HCT116 (cell line): ENCODE measurements at regions not wholly inside any gene's neighbourhood (a gene's known extent, or its start where the extent isn't known, plus 50 kb on each side); places are given as distances from the start of the nearest gene placed in this dataset.

Source experiments
- CEBPB ChIP-seq: IDR thresholded peaks from 2 replicates; pipeline ENCODE4 v1.6.1; 2012; ENCODE audit warnings: low read depth
- CTCF ChIP-seq, 3 experiments: fragments of 200-600 bp in 1 of 3; sonication (generic) in 1 of 3; IDR thresholded peaks in 2 of 3; conservative IDR thresholded peaks in 1 of 3; 2 replicates each; pipeline ENCODE4 v1.5.1; 2012 to 2017; ENCODE audit warnings: low read depth in 2 of 3, low read length in 2 of 3, antibody characterized with exemption in 1 of 3, borderline replicate concordance in 1 of 3, control low read depth in 1 of 3, mild to moderate bottlenecking in 1 of 3, mixed read lengths in 1 of 3, mixed run types in 1 of 3, moderate library complexity in 1 of 3; ENCODE audit not compliant: insufficient read depth in 1 of 3
- EZH2 ChIP-seq: fragments of 200-600 bp; sonication (generic); IDR thresholded peaks from 2 replicates; pipeline ENCODE4 v1.6.1; 2017; ENCODE audit warnings: antibody characterized with exemption, mixed run types
- EZH2phosphoT487 ChIP-seq: fragments of 200-600 bp; IDR thresholded peaks from 2 replicates; pipeline ENCODE4 v1.6.1; 2018; ENCODE audit warnings: antibody characterized with exemption, borderline replicate concordance
- POLR2A ChIP-seq: IDR thresholded peaks from 2 replicates; pipeline ENCODE4 v1.7.0; 2011; ENCODE audit warnings: borderline replicate concordance; ENCODE audit not compliant: insufficient read depth, insufficient read length; ENCODE audit errors: extremely low read depth
- POLR2AphosphoS5 ChIP-seq: IDR thresholded peaks from 2 replicates; pipeline ENCODE4 v1.6.1; 2011; ENCODE audit warnings: mild to moderate bottlenecking, low read depth, low read length, moderate library complexity
- RAD21 ChIP-seq: IDR thresholded peaks from 2 replicates; pipeline ENCODE4 v1.6.1; 2012; ENCODE audit warnings: low read depth, mild to moderate bottlenecking
- SP1 ChIP-seq: IDR thresholded peaks from 2 replicates; pipeline ENCODE4 v1.6.1; 2012; ENCODE audit warnings: low read depth
- SRF ChIP-seq: IDR thresholded peaks from 2 replicates; pipeline ENCODE4 v1.6.1; 2012; ENCODE audit warnings: low read depth
- ZNF274 ChIP-seq: fragments of 200-500 bp; sonication (Bioruptor generic); IDR thresholded peaks from 2 replicates; pipeline ENCODE4 v1.6.1; 2014; ENCODE audit warnings: mild to moderate bottlenecking, low read depth, low read length, inconsistent platforms
- TF ChIP-seq, protein P1 (sequence below): IDR thresholded peaks from 2 replicates; pipeline ENCODE4 v1.6.1; 2011; ENCODE audit warnings: mild to moderate bottlenecking, low read length, moderate library complexity; ENCODE audit not compliant: insufficient replicate concordance; ENCODE audit errors: extremely low read depth

- TF ChIP-seq CTCF (IDR thresholded peaks at IDR 0.05 in 2 of 3, conservative IDR thresholded peaks at IDR 0.05 in 1 of 3; ENCODE audit: borderline replicate concordance in 1 of 3, insufficient read depth in 1 of 3, low read depth in 2 of 3, low read length in 2 of 3) (no peak), SRF (no peak), ZNF274 (no peak), CEBPB (no peak), RAD21 (no peak), POLR2A (no peak), EZH2 (no peak), EZH2phosphoT487 (no peak), POLR2AphosphoS5 (no peak), SP1 (no peak)
- TF ChIP-seq, protein P1, sequence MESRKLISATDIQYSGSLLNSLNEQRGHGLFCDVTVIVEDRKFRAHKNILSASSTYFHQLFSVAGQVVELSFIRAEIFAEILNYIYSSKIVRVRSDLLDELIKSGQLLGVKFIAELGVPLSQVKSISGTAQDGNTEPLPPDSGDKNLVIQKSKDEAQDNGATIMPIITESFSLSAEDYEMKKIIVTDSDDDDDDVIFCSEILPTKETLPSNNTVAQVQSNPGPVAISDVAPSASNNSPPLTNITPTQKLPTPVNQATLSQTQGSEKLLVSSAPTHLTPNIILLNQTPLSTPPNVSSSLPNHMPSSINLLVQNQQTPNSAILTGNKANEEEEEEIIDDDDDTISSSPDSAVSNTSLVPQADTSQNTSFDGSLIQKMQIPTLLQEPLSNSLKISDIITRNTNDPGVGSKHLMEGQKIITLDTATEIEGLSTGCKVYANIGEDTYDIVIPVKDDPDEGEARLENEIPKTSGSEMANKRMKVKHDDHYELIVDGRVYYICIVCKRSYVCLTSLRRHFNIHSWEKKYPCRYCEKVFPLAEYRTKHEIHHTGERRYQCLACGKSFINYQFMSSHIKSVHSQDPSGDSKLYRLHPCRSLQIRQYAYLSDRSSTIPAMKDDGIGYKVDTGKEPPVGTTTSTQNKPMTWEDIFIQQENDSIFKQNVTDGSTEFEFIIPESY = no peak
Measured at GRCh38 chr5:116361979-116362577, 212.5 kb downstream of the SEMA6A start.
